GM23248 (cell line): ENCODE measurements at regions not wholly inside any gene's neighbourhood (a gene's known extent, or its start where the extent isn't known, plus 50 kb on each side); places are given as distances from the start of the nearest gene placed in this dataset.
"Not testable (repeated sequence)": the region's sequence is repeated elsewhere in the genome, so short reads cannot be mapped to it uniquely, and the experiment has no call there.

Experiments used
- DNase-seq: peaks from one replicate; pipeline ENCODE4 v3.0.0-alpha.2; 2015
- H2AFZ ChIP-seq: fragments of 200-600 bp; sonication (generic); 2 replicates; pipeline ENCODE4 v1.6.1; 2016; ENCODE audit warnings: antibody characterized with exemption
- H3F3A ChIP-seq: fragments of 200-600 bp; sonication (generic); 2 replicates; pipeline ENCODE4 v1.6.1; 2016; ENCODE audit warnings: mild to moderate bottlenecking, antibody characterized with exemption, mixed run types; ENCODE audit not compliant: insufficient read depth
- H3K27ac ChIP-seq: fragments of 200-600 bp; sonication (generic); 2 replicates; pipeline ENCODE4 v1.5.1; 2016; ENCODE audit warnings: mild to moderate bottlenecking
- H3K27me3 ChIP-seq: fragments of 200-600 bp; sonication (generic); replicated peaks from 2 replicates; pipeline ENCODE4 v1.6.1; 2016; ENCODE audit warnings: mild to moderate bottlenecking; ENCODE audit not compliant: insufficient read depth
- H3K36me3 ChIP-seq: fragments of 200-600 bp; sonication (generic); 2 replicates; pipeline ENCODE4 v1.6.1; 2016; ENCODE audit warnings: low read depth, mild to moderate bottlenecking
- H3K4me1 ChIP-seq: fragments of 200-600 bp; sonication (generic); 2 replicates; pipeline ENCODE4 v1.6.1; 2016; ENCODE audit warnings: mild to moderate bottlenecking; ENCODE audit not compliant: insufficient read depth
- H3K4me2 ChIP-seq: fragments of 200-600 bp; sonication (generic); one replicate; pipeline ENCODE4 v1.6.1; 2016; ENCODE audit warnings: mild to moderate bottlenecking; ENCODE audit not compliant: unreplicated experiment
- H3K4me3 ChIP-seq: fragments of 200-600 bp; sonication (generic); 2 replicates; pipeline ENCODE4 v1.5.1; 2016; ENCODE audit warnings: mild to moderate bottlenecking
- H3K79me2 ChIP-seq: fragments of 200-600 bp; sonication (generic); 2 replicates; pipeline ENCODE4 v1.6.1; 2016; ENCODE audit warnings: mild to moderate bottlenecking; ENCODE audit not compliant: insufficient read depth
- H3K9ac ChIP-seq: fragments of 200-600 bp; sonication (generic); 2 replicates; pipeline ENCODE4 v1.6.1; 2016; ENCODE audit warnings: mild to moderate bottlenecking
- H3K9me2 ChIP-seq: fragments of 200-600 bp; sonication (generic); 2 replicates; pipeline ENCODE4 v1.6.1; 2016; ENCODE audit warnings: mixed run types, mild to moderate bottlenecking, moderate library complexity; ENCODE audit not compliant: insufficient read depth
- H3K9me3 ChIP-seq: fragments of 200-600 bp; sonication (generic); one replicate; pipeline ENCODE4 v1.6.1; 2017; ENCODE audit warnings: low read depth
- H4K20me1 ChIP-seq: fragments of 200-600 bp; sonication (generic); 2 replicates; pipeline ENCODE4 v1.6.0; 2016; ENCODE audit not compliant: insufficient read depth
- EZH2 ChIP-seq: fragments of 200-600 bp; sonication (generic); IDR thresholded peaks from 2 replicates; pipeline ENCODE4 v1.6.1; 2018; ENCODE audit warnings: antibody characterized with exemption, mild to moderate bottlenecking; ENCODE audit not compliant: insufficient read depth, poor library complexity, severe bottlenecking
- EZH2phosphoT487 ChIP-seq: fragments of 200-600 bp; sonication (generic); IDR thresholded peaks from 2 replicates; pipeline ENCODE4 v1.6.1; 2018; ENCODE audit warnings: antibody characterized with exemption, moderate library complexity, mild to moderate bottlenecking, low read depth; ENCODE audit not compliant: insufficient read depth
- WGBS, 2 experiments: methylation state at CpG; one replicate each; pipeline ENCODE4 v1.1.6; 2015 to 2017; ENCODE audit warnings: low lambda C conversion rate in 2 of 2, low coverage in 1 of 2; ENCODE audit errors: missing lambda C conversion rate in 2 of 2; 5-methylcytosine and 5-hydroxymethylcytosine counted together
- in situ Hi-C: fragments of 300-500 bp; cut with MboI; formaldehyde crosslinking; loops from 2 replicates; pipeline ENCODE4 v1.15.0; 2020

DNA sequence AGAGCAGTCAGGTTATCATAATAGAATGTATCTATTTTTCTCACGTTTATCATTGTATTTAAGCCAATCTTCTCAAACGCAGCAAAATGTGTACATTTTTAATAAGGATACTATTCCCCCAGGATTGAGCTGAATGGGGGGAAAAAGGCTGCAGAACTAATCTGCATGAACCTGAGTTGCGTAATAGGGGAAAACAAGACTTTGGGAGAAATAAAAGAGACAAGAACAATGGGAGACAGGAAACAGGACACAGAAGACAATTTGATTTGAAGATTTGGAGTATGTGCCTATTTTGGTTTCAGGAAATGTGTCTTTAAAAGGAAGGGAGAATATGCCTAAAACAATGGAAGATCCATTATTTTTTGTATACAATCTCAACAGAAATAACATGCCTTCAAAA lies 844.5 kb downstream of the DIAPH3 start:
- Histone ChIP-seq H3K27ac (no peak overlapping the region), H3K9ac (no peak overlapping the region), H3K4me1 (no peaks in the 10 kb centered on the region), H2AFZ (no peak overlapping the region), H3K36me3 (no peaks in the 10 kb centered on the region), H3K9me2 (no peaks in the 10 kb centered on the region), H3K4me3 (no peak overlapping the region), H3K9me3 (no peaks in the 10 kb centered on the region), H3K79me2 (no peaks in the 10 kb centered on the region), H3K4me2 (no peak overlapping the region), H3F3A (no peaks in the 10 kb centered on the region), H3K27me3 (no peaks in the 10 kb centered on the region), H4K20me1 (no peaks in the 10 kb centered on the region)
- DNase-seq = no peak
- 34 to 37% methylated on average over 3 of the region's 3 CpGs for WGBS, 2 experiments
- TF ChIP-seq EZH2 (no peak), EZH2phosphoT487 (no peak)
- in situ Hi-C loops = no loop called here

DNA sequence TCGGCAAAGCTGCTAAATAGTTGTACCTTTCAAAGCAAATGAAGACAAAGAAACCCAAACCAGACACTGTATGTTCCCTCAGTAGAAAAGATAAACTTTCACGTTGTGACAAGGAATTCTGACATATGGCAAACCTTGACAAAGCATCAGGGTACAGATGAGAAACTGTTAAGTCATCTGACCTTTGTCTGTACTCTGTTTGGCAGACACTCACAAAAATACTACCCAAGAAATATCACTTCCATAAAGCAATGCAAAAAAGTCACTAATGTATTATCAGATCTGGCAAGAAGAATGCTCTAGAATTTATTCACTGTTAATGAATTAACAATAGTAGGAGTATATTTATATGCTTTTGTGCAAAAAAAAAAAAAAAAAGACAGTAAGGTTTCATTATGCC lies 843.7 kb downstream of the DIAPH3 start:
- H3K9me2 ChIP-seq = no peaks in the 10 kb centered on the region
- no peaks in the 10 kb centered on the region for H3K79me2 ChIP-seq
- no peak for DNase-seq
- no peak overlapping the region for H3K4me2 ChIP-seq
- H3K9me3 ChIP-seq = no peaks in the 10 kb centered on the region
- H2AFZ ChIP-seq = no peak overlapping the region
- H3K27me3 ChIP-seq = no peaks in the 10 kb centered on the region
- H3K9ac ChIP-seq = no peak overlapping the region
- no peaks in the 10 kb centered on the region for H3K36me3 ChIP-seq
- in situ Hi-C loops = no loop called here
- WGBS, 2 experiments = 20 to 29% methylated on average over 2 of the region's 2 CpGs
- no peaks in the 10 kb centered on the region for H4K20me1 ChIP-seq
- no peak overlapping the region for H3K27ac ChIP-seq
- H3K4me1 ChIP-seq = no peaks in the 10 kb centered on the region
- TF ChIP-seq EZH2phosphoT487 = no peak
- no peak for TF ChIP-seq EZH2
- H3F3A ChIP-seq = no peaks in the 10 kb centered on the region
- H3K4me3 ChIP-seq = no peak overlapping the region

DNA sequence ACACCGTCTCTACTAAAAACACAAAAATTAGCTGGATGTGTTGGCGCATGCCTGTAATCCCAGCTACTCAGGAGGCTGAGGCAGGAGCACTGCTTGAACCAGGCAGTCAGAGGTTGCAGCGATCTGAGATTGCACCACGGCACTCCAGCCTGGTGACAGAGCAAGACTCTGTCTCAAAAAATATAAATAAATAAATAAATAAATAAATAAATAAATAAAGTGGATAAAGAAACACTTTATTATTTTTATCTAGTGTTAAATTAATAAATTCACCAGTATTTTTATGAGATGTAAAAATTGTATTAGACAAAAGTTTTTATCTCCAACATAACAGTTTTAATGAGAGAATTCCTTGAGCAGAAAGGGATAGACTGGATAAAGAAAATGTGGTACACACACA lies 839.3 kb downstream of the DIAPH3 start:
- H4K20me1 ChIP-seq, H3K79me2 ChIP-seq, H3K27me3 ChIP-seq, in situ Hi-C loops, H3K27ac ChIP-seq, H3K4me3 ChIP-seq, H3K4me1 ChIP-seq, H3K36me3 ChIP-seq, H3K9me2 ChIP-seq, H3F3A ChIP-seq, H2AFZ ChIP-seq, H3K4me2 ChIP-seq, DNase-seq, H3K9ac ChIP-seq, H3K9me3 ChIP-seq: not testable (repeated sequence)
- 45 to 46% methylated on average over 4 of the region's 4 CpGs for WGBS, 2 experiments

DNA sequence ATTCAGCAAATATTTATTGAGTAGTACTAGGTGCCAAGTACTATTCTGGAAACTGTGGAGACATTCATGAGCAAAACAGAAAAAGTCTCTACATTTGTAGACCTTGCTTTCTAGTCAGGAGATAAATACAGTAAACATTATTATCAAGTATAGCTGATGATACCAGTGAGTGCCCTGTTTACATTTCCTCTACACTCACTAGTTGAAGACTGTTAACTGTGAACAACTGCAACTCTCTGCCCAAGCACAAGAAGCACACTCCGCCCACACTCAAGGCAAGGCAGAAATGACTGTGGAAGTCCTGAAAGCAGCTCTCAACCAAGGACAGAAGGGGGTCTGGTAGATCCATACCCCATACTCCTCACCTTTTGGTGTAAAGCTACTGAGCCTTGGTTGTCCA lies 837.0 kb downstream of the DIAPH3 start:
- Histone ChIP-seq H3K9me3 (no peaks in the 10 kb centered on the region), H3K27ac (no peak overlapping the region), H3K27me3 (no peaks in the 10 kb centered on the region), H3K4me2 (no peak overlapping the region), H3K9me2 (no peaks in the 10 kb centered on the region), H2AFZ (no peak overlapping the region), H4K20me1 (no peaks in the 10 kb centered on the region), H3K79me2 (no peaks in the 10 kb centered on the region), H3F3A (no peaks in the 10 kb centered on the region), H3K4me1 (no peaks in the 10 kb centered on the region), H3K4me3 (no peak overlapping the region), H3K36me3 (no peaks in the 10 kb centered on the region), H3K9ac (no peak overlapping the region)
- WGBS, 2 experiments = 14 to 22% methylated on average over 1 of the region's 1 CpG
- no peak for DNase-seq
- TF ChIP-seq EZH2 = no peak
- TF ChIP-seq EZH2phosphoT487 = no peak
- in situ Hi-C loops = no loop called here

DNA sequence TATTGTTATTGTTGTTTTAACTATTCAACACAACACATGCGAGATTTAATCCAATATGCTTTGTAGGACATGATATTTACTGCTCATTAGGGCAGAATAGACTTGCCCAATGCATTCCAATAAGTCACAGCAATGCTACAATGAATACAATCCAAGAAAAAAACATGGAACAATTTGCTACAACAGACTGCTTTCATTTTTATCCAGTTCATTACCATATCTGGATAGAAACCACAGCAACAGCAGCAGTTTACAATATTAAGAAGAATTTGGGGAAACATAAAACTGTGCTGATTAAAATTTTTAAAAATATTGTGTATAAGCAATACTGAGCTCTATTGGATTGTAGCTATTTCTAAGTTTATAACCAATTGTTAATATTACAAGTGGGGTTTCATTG lies 833.0 kb downstream of the DIAPH3 start:
- Histone ChIP-seq H3K9me3 (no peaks in the 10 kb centered on the region), H3K27me3 (no peaks in the 10 kb centered on the region), H3K4me3 (no peak overlapping the region), H3F3A (no peaks in the 10 kb centered on the region), H2AFZ (no peak overlapping the region), H3K9me2 (no peaks in the 10 kb centered on the region), H3K4me2 (no peak overlapping the region), H3K79me2 (no peaks in the 10 kb centered on the region), H3K27ac (no peak overlapping the region), H3K4me1 (no peaks in the 10 kb centered on the region), H3K9ac (no peak overlapping the region), H3K36me3 (no peaks in the 10 kb centered on the region), H4K20me1 (no peaks in the 10 kb centered on the region)
- 10% methylated on average over 1 of the region's 1 CpG for WGBS, 2 experiments
- in situ Hi-C loops = no loop called here
- DNase-seq = no peak
- TF ChIP-seq EZH2phosphoT487 (no peak), EZH2 (no peak)
